HL-60 (cell line): ENCODE measurements at regions not wholly inside any gene's neighbourhood (a gene's known extent, or its start where the extent isn't known, plus 50 kb on each side); places are given as distances from the start of the nearest gene placed in this dataset.

Source experiments
- GABPA ChIP-seq: IDR thresholded peaks from 2 replicates; pipeline ENCODE4 v1.6.1; 2012; ENCODE audit warnings: low read depth
- POLR2AphosphoS5 ChIP-seq: IDR thresholded peaks from 2 replicates; pipeline ENCODE4 v1.6.1; 2012; ENCODE audit warnings: low read depth
- REST ChIP-seq: IDR thresholded peaks from 2 replicates; pipeline ENCODE4 v1.6.1; 2012; ENCODE audit warnings: low read depth; ENCODE audit not compliant: insufficient replicate concordance
- SPI1 ChIP-seq: IDR thresholded peaks from 2 replicates; pipeline ENCODE4 v1.6.1; 2012; ENCODE audit warnings: low read depth, mild to moderate bottlenecking, borderline replicate concordance
- TF ChIP-seq, protein P1 (sequence below): IDR thresholded peaks from one replicate; pipeline ENCODE4 v1.5.1; 2011; ENCODE audit warnings: low read length, control low read depth, inconsistent platforms; ENCODE audit not compliant: insufficient read depth

DNA sequence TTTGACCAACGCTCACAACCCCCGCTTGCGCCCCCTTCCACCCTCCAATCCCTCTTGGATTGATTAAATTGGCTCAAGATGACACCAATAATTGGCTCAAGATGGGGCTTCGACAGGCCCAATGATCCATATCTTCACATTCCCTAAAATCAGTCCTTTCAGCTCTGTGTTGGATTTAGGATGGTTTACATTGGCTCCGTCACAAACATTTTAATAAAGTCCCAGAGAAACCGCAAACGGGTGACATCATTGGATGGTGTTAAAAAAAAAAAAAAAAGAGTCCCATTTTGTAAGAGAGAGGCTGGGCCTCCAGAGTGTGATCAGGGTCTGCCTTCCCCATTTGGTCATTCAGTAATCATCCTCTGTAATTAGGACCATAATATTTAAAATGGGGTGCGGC lies 113.4 kb upstream of the MRPS22 start:
- TF ChIP-seq, protein P1, sequence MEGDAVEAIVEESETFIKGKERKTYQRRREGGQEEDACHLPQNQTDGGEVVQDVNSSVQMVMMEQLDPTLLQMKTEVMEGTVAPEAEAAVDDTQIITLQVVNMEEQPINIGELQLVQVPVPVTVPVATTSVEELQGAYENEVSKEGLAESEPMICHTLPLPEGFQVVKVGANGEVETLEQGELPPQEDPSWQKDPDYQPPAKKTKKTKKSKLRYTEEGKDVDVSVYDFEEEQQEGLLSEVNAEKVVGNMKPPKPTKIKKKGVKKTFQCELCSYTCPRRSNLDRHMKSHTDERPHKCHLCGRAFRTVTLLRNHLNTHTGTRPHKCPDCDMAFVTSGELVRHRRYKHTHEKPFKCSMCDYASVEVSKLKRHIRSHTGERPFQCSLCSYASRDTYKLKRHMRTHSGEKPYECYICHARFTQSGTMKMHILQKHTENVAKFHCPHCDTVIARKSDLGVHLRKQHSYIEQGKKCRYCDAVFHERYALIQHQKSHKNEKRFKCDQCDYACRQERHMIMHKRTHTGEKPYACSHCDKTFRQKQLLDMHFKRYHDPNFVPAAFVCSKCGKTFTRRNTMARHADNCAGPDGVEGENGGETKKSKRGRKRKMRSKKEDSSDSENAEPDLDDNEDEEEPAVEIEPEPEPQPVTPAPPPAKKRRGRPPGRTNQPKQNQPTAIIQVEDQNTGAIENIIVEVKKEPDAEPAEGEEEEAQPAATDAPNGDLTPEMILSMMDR: no peak
- TF ChIP-seq GABPA: no peak
- no peak for TF ChIP-seq SPI1
- TF ChIP-seq POLR2AphosphoS5: no peak
- no peak for TF ChIP-seq REST
